ENCODE measurements at regions not wholly inside any gene's neighbourhood (a gene's known extent, or its start where the extent isn't known, plus 50 kb on each side); places are given as distances from the start of the nearest gene placed in this dataset.

DNA sequence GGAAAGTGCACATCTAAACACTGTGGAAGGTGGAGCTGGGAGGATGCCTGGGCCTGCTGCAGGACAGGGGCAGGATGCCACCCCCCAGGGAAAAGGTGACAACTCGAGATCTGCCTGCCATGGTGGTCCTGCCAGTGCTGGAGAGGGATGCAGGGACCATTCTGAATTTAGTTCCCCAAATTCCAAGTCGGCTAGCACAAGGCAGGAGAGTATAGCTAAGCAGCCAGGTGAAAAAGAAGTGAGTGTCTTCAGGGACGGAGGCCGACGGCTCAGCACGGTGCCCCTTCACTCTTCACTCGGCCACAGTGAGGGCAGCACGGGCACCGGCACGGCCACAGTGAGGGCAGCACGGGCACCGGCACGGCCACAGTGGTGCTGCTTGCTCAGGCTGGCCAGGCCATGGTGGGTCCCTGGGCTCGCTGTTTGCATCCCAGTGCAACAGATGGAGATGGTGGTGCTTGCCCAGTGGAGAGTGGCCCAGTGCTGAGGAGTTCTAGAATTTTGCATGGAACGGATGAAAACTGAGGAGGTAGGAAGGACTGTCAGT is 161.3 kb upstream of the SHH start:
- TF ChIP-seq, protein P1, sequence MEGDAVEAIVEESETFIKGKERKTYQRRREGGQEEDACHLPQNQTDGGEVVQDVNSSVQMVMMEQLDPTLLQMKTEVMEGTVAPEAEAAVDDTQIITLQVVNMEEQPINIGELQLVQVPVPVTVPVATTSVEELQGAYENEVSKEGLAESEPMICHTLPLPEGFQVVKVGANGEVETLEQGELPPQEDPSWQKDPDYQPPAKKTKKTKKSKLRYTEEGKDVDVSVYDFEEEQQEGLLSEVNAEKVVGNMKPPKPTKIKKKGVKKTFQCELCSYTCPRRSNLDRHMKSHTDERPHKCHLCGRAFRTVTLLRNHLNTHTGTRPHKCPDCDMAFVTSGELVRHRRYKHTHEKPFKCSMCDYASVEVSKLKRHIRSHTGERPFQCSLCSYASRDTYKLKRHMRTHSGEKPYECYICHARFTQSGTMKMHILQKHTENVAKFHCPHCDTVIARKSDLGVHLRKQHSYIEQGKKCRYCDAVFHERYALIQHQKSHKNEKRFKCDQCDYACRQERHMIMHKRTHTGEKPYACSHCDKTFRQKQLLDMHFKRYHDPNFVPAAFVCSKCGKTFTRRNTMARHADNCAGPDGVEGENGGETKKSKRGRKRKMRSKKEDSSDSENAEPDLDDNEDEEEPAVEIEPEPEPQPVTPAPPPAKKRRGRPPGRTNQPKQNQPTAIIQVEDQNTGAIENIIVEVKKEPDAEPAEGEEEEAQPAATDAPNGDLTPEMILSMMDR (conservative IDR thresholded peaks at IDR 0.05; ENCODE audit: low read depth, low read length), result no peak
- TF ChIP-seq EZH2 (IDR thresholded peaks at IDR 0.05; ENCODE audit: borderline replicate concordance, low read depth, low read length, poor library complexity, severe bottlenecking), result no peak
